Activated CD4-positive, alpha-beta memory T cell treated with anti-CD3 and anti-CD28 coated beads, Interleukin-2, amount 10 ng/mL, durations not matched to agents 7 days and 5 days (primary cell): ENCODE measurements at regions not wholly inside any gene's neighbourhood (a gene's known extent, or its start where the extent isn't known, plus 50 kb on each side); places are given as distances from the start of the nearest gene placed in this dataset.

Source experiments
- CTCF ChIA-PET: fragments of 350-600 bp; sonication (Branson Sonifier 250); formaldehyde crosslinking; loops from one replicate; lab custom pipeline; 2021; ENCODE audit warnings: antibody characterized with exemption, inconsistent platforms; lab: Charles Lee
- POLR2A ChIA-PET: fragments of 350-600 bp; sonication (Branson Sonifier 250); formaldehyde crosslinking; loops from one replicate; lab custom pipeline; 2021; ENCODE audit warnings: antibody characterized with exemption; lab: Charles Lee
- DNase-seq: peaks from one replicate; pipeline ENCODE4 v3.0.0-alpha.2; 2020
- H3K27ac Mint-ChIP-seq: one replicate; pipeline ENCODE4 v1.8.0; 2021; ENCODE audit warnings: mild to moderate bottlenecking, mixed read lengths
- H3K27me3 Mint-ChIP-seq: one replicate; pipeline ENCODE4 v1.8.0; 2021; ENCODE audit warnings: mixed read lengths
- H3K36me3 Mint-ChIP-seq: one replicate; pipeline ENCODE4 v1.8.0; 2021; ENCODE audit warnings: low read depth, mixed read lengths
- H3K4me1 Mint-ChIP-seq: one replicate; pipeline ENCODE4 v1.8.0; 2021; ENCODE audit warnings: mixed read lengths
- H3K4me3 Mint-ChIP-seq: one replicate; pipeline ENCODE4 v1.8.0; 2021; ENCODE audit warnings: mild to moderate bottlenecking, mixed read lengths
- H3K9me3 Mint-ChIP-seq: one replicate; pipeline ENCODE4 v1.8.0; 2021; ENCODE audit warnings: mixed read lengths

DNA sequence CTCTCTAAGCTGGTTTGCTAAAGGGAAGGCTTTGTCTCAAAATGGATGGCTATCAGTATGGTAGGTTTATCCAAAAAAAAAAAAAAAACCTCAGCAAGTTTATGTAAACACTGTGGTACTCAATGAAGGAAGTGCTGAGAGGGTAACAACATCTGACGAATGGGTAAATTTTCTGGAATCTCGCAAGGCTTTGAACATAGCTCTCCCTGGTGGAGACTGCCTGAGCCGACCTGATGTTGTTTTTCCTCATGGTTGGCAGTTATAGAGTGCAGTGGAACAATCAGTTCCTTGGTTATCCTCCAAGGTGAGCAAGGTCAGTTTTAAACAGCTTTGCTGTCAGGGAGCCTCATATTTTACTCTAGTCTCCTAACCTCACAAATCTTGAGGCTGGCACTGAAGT lies 94.6 kb downstream of the ZPLD1 start:
- Mint-ChIP-seq H3K27me3 (peaks cover 2% of the 10 kb centered on the region), H3K36me3 (no peaks in the 10 kb centered on the region), H3K9me3 (no peaks in the 10 kb centered on the region), H3K27ac (no peak overlapping the region), H3K4me3 (no peak overlapping the region), H3K4me1 (peaks cover 4% of the 10 kb centered on the region)
- ChIA-PET POLR2A (no interaction called here), CTCF (interaction anchor here (0.7 to 3.5 kb wide), 4 partner anchors 25 to 301 kb away, joined by 3 to 18 read pairs (median 3); no protein-coding TSS in a partner anchor)
- DNase-seq, result no peak

DNA sequence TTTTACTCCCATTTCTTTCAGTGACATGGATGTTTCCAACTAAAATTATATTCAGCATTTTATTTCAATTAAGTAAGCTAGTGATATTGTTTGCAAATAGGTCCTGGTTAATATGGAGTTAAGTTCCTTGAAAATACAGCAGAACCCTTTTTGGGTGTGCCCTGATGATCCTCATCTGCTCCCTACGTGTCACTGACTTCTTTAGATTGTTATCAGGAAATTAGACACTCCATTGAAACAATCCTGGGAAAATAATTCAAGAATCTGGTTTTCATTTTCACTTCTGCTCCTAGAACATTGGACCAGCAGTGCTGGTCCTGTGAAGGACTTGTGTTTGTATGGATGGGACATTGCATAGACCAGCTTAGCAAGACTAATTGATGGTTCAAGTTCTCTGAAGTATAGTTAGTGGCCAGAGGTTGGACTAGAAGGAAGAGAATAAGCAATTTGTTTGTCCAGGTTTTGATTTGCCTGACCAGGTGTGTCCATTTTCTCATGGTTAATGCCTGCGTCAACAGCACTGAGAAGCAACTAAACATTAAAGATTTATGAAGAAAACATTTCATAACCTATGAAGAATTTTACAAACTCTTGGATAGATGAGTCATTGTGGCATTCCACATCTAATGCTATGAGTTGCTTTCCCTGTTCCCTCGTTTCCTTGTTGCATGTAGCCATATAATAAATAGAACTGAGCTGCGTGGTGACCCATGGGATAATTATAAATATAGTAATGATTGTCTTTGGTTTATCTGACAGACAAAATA lies 95.8 kb downstream of the ZPLD1 start:
- Mint-ChIP-seq H3K9me3 (no peaks in the 10 kb centered on the region), H3K27me3 (peaks cover 2% of the 10 kb centered on the region), H3K36me3 (no peaks in the 10 kb centered on the region), H3K27ac (no peak overlapping the region), H3K4me3 (no peak overlapping the region), H3K4me1 (peaks cover 4% of the 10 kb centered on the region)
- ChIA-PET POLR2A (no interaction called here), CTCF (interaction anchor here (1.4 to 3.5 kb wide), 2 partner anchors 301 to 302 kb away, joined by 3 to 18 read pairs; no protein-coding TSS in a partner anchor)
- no peak for DNase-seq

- Mint-ChIP-seq H3K27ac (no peak overlapping the region), H3K27me3 (peaks cover 2% of the 10 kb centered on the region), H3K4me1 (peaks cover 4% of the 10 kb centered on the region), H3K9me3 (no peaks in the 10 kb centered on the region), H3K36me3 (no peaks in the 10 kb centered on the region), H3K4me3 (no peak overlapping the region)
- DNase-seq, result no peak
- POLR2A ChIA-PET, result no interaction called here
- CTCF ChIA-PET, result interaction anchor here (1.4 kb wide), 1 partner anchor 302 kb away, joined by 3 read pairs; no protein-coding TSS in a partner anchor
Observed at GRCh38 chr3:102531686-102532085, 96.9 kb downstream of the ZPLD1 start.

DNA sequence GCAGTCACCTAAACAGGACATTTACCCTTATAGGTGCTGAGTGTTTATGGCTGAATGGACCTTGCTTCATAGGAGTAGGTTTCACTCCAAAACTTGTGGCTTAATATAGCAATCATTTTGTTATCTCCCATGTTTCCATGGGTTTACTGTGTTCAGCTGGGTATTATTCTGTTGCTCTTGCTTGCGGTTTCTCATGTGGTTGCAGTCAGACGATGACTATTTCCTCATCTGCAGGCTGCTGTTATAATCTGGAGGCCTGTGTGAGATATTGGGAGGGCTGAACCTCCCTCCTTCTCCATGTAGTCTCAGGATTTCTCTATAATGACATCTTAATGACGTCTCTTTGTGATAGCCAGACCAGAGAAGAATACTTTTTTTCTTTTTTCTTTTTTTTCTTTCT lies 98.1 kb downstream of the ZPLD1 start:
- Mint-ChIP-seq H3K9me3 (no peaks in the 10 kb centered on the region), H3K4me1 (peaks cover 4% of the 10 kb centered on the region), H3K4me3 (no peak overlapping the region), H3K27ac (no peak overlapping the region), H3K27me3 (peaks cover 2% of the 10 kb centered on the region), H3K36me3 (no peaks in the 10 kb centered on the region)
- POLR2A ChIA-PET, result no interaction called here
- DNase-seq, result no peak
- CTCF ChIA-PET, result interaction anchor here (8.4 kb wide), 1 partner anchor 303 kb away, joined by 122 read pairs; no protein-coding TSS in a partner anchor

DNA sequence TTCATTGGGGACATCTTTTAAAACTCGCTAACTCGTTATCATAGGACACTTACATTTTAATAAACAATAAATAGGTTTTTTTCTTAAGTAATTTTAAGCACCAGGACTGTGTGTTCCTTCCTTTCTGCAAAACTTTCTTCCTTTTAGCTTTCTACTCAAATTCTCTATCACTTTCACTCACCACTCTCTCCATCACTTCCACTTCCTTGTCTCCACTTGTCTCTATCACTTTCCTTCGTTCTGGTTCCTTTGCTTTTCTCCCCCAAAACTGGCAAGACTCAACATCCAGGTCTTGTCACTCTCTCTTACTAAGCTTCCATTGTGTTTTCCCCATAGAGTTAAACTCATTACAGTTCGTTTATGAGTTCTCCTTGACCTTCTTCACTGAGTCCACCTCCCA lies 99.0 kb downstream of the ZPLD1 start:
- peaks cover 2% of the 10 kb centered on the region for H3K27me3 Mint-ChIP-seq
- DNase-seq, result no peak
- ChIA-PET CTCF (interaction anchor here (1.2 to 8.4 kb wide), 2 partner anchors 304 to 308 kb away, joined by 3 to 122 read pairs; no protein-coding TSS in a partner anchor), POLR2A (interaction anchor here (1.0 kb wide), 1 partner anchor 9 kb away, joined by 3 read pairs; no protein-coding TSS in a partner anchor)
- H3K4me1 Mint-ChIP-seq, result peaks cover 4% of the 10 kb centered on the region
- H3K9me3 Mint-ChIP-seq, result no peaks in the 10 kb centered on the region
- no peak overlapping the region for H3K4me3 Mint-ChIP-seq
- no peaks in the 10 kb centered on the region for H3K36me3 Mint-ChIP-seq
- H3K27ac Mint-ChIP-seq, result no peak overlapping the region

DNA sequence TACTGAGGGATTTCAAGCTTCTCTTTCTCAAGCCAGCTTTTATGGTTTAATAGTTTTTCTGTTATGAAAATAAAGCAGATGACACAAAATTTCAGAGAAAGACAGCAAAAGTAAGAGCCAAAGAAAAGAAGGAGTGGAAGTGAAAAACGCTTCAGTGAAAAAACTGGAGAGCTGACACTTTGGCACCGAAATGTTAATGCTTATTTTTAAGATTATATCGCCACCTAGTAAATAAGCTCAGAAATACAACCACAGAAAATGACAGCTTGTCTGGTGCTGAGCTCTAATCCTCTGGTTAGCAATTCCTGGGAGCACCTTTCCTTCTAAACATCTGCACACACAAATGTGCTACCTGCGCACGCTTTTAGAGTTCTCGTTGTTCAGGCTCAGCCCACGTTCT lies 101.6 kb downstream of the ZPLD1 start:
- POLR2A ChIA-PET, result interaction anchor here (1.5 kb wide), 1 partner anchor 307 kb away, joined by 6 read pairs; no protein-coding TSS in a partner anchor
- CTCF ChIA-PET, result interaction anchor here (0.8 to 8.4 kb wide), 11 partner anchors 13 to 734 kb away, joined by 3 to 122 read pairs (median 4); no protein-coding TSS in a partner anchor
- H3K4me1 Mint-ChIP-seq, result peaks cover 4% of the 10 kb centered on the region
- no peak for DNase-seq
- no peaks in the 10 kb centered on the region for H3K9me3 Mint-ChIP-seq
- H3K27ac Mint-ChIP-seq, result no peak overlapping the region
- no peaks in the 10 kb centered on the region for H3K36me3 Mint-ChIP-seq
- no peak overlapping the region for H3K4me3 Mint-ChIP-seq
- peaks cover 6% of the 10 kb centered on the region for H3K27me3 Mint-ChIP-seq

DNA sequence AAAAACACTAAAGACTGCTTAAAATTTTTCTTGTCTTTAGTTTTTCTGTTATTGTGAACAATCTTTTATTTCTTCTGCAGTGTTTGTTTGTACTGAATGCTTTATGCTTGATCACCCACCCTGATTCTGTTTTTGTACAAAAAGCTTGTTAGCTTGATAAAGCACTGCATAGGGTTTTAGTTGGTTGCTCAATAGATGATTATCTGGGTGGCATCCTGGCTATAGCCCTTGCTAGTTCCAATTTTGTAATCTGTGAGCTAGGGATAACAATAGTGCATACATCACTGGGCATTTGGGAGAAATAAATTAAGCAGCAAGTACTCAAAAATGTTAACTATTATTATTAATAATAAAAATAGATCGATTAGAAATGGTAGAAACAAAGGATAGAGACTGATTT lies 102.3 kb downstream of the ZPLD1 start:
- no peaks in the 10 kb centered on the region for H3K36me3 Mint-ChIP-seq
- H3K9me3 Mint-ChIP-seq, result no peaks in the 10 kb centered on the region
- ChIA-PET CTCF (interaction anchor here (1.0 to 8.4 kb wide), 9 partner anchors 15 to 734 kb away, joined by 3 to 122 read pairs (median 5); no protein-coding TSS in a partner anchor), POLR2A (interaction anchor here (1.5 kb wide), 1 partner anchor 308 kb away, joined by 6 read pairs; no protein-coding TSS in a partner anchor)
- no peak for DNase-seq
- H3K4me3 Mint-ChIP-seq, result no peak overlapping the region
- H3K27me3 Mint-ChIP-seq, result peaks cover 6% of the 10 kb centered on the region
- H3K4me1 Mint-ChIP-seq, result peaks cover 4% of the 10 kb centered on the region
- no peak overlapping the region for H3K27ac Mint-ChIP-seq

- no peak overlapping the region for H3K4me3 Mint-ChIP-seq
- H3K27ac Mint-ChIP-seq, result no peak overlapping the region
- H3K9me3 Mint-ChIP-seq, result no peaks in the 10 kb centered on the region
- no peak for DNase-seq
- ChIA-PET CTCF (no interaction called here), POLR2A (no interaction called here)
- peaks cover 9% of the 10 kb centered on the region for H3K27me3 Mint-ChIP-seq
- H3K36me3 Mint-ChIP-seq, result no peaks in the 10 kb centered on the region
- H3K4me1 Mint-ChIP-seq, result no peaks in the 10 kb centered on the region
Observed at GRCh38 chr3:102544741-102545140, 109.9 kb downstream of the ZPLD1 start.

GRCh38 chr3:102545276-102545675 lies 110.5 kb downstream of the ZPLD1 start:
- Mint-ChIP-seq H3K27ac (no peak overlapping the region), H3K4me3 (no peak overlapping the region), H3K4me1 (no peaks in the 10 kb centered on the region), H3K9me3 (no peaks in the 10 kb centered on the region), H3K27me3 (peaks cover 6% of the 10 kb centered on the region), H3K36me3 (no peaks in the 10 kb centered on the region)
- ChIA-PET CTCF (no interaction called here), POLR2A (no interaction called here)
- no peak for DNase-seq

DNA sequence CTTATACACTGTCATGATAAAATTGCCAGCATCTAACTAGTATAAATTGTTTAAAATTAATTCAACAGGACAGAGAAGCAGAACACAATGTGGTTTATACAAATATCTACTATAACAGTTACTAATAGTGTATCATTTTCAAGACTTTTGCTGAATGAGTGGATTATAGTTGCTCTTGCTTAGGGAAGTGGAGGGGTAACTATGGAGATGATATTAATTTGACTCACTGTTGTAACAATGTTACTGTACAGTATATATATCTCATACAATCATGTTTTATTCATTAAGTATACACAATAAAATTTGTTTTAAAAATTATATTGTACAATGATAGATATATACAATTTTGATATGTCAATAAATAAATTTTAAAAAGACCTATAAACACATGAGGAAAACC lies 119.1 kb downstream of the ZPLD1 start:
- no peaks in the 10 kb centered on the region for H3K4me1 Mint-ChIP-seq
- POLR2A ChIA-PET, result no interaction called here
- DNase-seq, result no peak
- CTCF ChIA-PET, result no interaction called here
- H3K36me3 Mint-ChIP-seq, result no peaks in the 10 kb centered on the region
- H3K27ac Mint-ChIP-seq, result no peak overlapping the region
- H3K27me3 Mint-ChIP-seq, result peaks cover 8% of the 10 kb centered on the region
- H3K4me3 Mint-ChIP-seq, result no peak overlapping the region
- H3K9me3 Mint-ChIP-seq, result no peaks in the 10 kb centered on the region

DNA sequence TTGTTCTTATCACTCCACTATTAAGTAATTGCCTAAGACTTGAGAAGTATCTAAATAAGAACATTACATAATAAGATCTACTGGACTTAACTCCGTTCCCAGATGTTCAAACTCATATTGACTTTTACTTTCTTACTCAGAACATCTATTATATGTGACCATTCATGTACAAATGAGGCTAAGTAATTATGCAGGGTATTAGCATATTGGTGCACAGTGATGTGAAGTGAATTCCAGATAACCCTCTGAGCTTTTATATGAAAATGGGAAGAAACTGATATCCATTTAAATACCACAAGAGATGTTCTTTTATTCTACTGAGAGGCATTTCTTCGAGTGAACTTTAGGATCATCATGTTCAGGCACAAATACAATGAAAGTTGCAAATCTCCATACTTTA lies 135.7 kb downstream of the ZPLD1 start:
- H3K4me3 Mint-ChIP-seq, result no peak overlapping the region
- H3K4me1 Mint-ChIP-seq, result no peaks in the 10 kb centered on the region
- H3K36me3 Mint-ChIP-seq, result no peaks in the 10 kb centered on the region
- no peak overlapping the region for H3K27ac Mint-ChIP-seq
- ChIA-PET CTCF (no interaction called here), POLR2A (no interaction called here)
- H3K27me3 Mint-ChIP-seq, result peaks cover 3% of the 10 kb centered on the region
- no peak for DNase-seq
- H3K9me3 Mint-ChIP-seq, result peaks cover under 1% of the 10 kb centered on the region

- Mint-ChIP-seq H3K9me3 (no peaks in the 10 kb centered on the region), H3K4me3 (no peak overlapping the region), H3K27me3 (peaks cover 3% of the 10 kb centered on the region), H3K36me3 (no peaks in the 10 kb centered on the region), H3K27ac (no peak overlapping the region), H3K4me1 (no peaks in the 10 kb centered on the region)
- CTCF ChIA-PET, result no interaction called here
- no peak for DNase-seq
- POLR2A ChIA-PET, result no interaction called here
Observed at GRCh38 chr3:102571006-102571405, 136.2 kb downstream of the ZPLD1 start.

DNA sequence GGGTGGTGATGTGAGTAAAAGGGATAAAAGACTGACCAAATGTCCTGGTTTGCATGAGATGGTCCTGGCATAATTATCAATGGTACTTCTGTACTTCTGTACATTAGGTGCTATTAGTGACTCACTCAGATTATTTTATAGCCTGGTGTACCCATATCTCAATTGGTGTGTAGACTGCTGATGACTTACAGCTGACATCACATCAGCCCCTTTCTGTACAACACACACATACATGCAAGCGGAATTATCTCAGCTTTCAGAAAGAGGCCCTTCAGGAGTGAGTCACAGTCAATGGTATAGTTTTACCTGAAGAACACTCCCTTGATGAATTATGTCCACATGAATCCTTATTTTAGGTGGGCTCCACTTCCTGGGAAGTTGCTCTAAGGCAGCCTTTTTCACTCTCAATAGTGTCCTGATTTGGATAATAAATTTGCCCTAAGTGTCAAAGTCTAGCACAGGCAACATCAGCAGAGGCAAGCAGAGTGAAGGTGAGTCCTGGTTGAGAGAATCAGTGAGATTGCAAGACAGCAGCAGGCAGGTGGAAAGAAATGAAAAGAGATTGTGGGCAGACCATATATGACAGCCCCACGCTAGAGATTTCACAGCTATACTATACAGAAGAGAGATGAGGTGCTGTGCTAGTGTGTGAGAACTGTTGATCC lies 137.0 kb downstream of the ZPLD1 start:
- ChIA-PET POLR2A (interaction anchor here (0.6 kb wide), 1 partner anchor 1322 kb away, joined by 3 read pairs; no protein-coding TSS in a partner anchor), CTCF (no interaction called here)
- Mint-ChIP-seq H3K4me3 (no peak overlapping the region), H3K4me1 (no peaks in the 10 kb centered on the region), H3K9me3 (no peaks in the 10 kb centered on the region), H3K27ac (no peak overlapping the region), H3K36me3 (no peaks in the 10 kb centered on the region), H3K27me3 (peaks cover 3% of the 10 kb centered on the region)
- DNase-seq, result no peak
